ENCODE measurements at regions not wholly inside any gene's neighbourhood (a gene's known extent, or its start where the extent isn't known, plus 50 kb on each side); places are given as distances from the start of the nearest gene placed in this dataset.

- Histone ChIP-seq H3K4me1 (replicated peaks; ENCODE audit: insufficient read depth) (no peaks in the 10 kb centered on the region), H4K20me1 (ENCODE audit: insufficient read depth) (no peaks in the 10 kb centered on the region), H3K36me3 (ENCODE audit: low read depth) (no peaks in the 10 kb centered on the region), H3K4me3 (no peak overlapping the region), H3F3A (ENCODE audit: insufficient read depth, low read depth) (no peaks in the 10 kb centered on the region), H3K27me3 (ENCODE audit: insufficient read depth, low read depth) (no peaks in the 10 kb centered on the region), H3K9me2 (ENCODE audit: insufficient read depth) (no peaks in the 10 kb centered on the region), H3K4me2 (no peak overlapping the region), H3K79me2 (ENCODE audit: low read depth) (no peaks in the 10 kb centered on the region), H3K27ac (no peak overlapping the region), H2AFZ (no peak overlapping the region), H3K9me3 (ENCODE audit: insufficient read depth, low read depth) (no peaks in the 10 kb centered on the region)
- CTCF ChIA-PET = no interaction called here
- TF ChIP-seq CTCF (conservative IDR thresholded peaks at IDR 0.05) (no peak), EZH2 (IDR thresholded peaks at IDR 0.05; ENCODE audit: low read depth) (no peak)
- intact Hi-C loops (cut with micrococcal nuclease; ENCODE audit: unreplicated experiment) = no loop called here
- POLR2A ChIA-PET (ENCODE audit: unreplicated experiment) = no interaction called here
- no peak for DNase-seq
- no TSS peak for BruUV-seq (replicated peaks)
Measured at GRCh38 chr12:126572170-126572569, 1506.9 kb downstream of the AACS start.

- Histone ChIP-seq H2AFZ (no peak overlapping the region), H3K9me3 (ENCODE audit: insufficient read depth, low read depth) (0 out of 2 replicates have a peak, but pooled peaks cover 4% of the 10 kb centered on the region), H3K9me2 (ENCODE audit: insufficient read depth) (no peaks in the 10 kb centered on the region), H3K4me1 (replicated peaks; ENCODE audit: insufficient read depth) (0 out of 2 replicates have a peak, but pooled peaks cover 4% of the 10 kb centered on the region), H3K4me2 (no peak overlapping the region), H3K27me3 (ENCODE audit: insufficient read depth, low read depth) (no peaks in the 10 kb centered on the region), H3K27ac (no peak overlapping the region), H3K79me2 (ENCODE audit: low read depth) (no peaks in the 10 kb centered on the region), H3K4me3 (no peak overlapping the region), H4K20me1 (ENCODE audit: insufficient read depth) (no peaks in the 10 kb centered on the region), H3K36me3 (ENCODE audit: low read depth) (no peaks in the 10 kb centered on the region), H3F3A (ENCODE audit: insufficient read depth, low read depth) (no peaks in the 10 kb centered on the region)
- CTCF ChIA-PET = interaction anchor here (0.6 kb wide), 1 partner anchor 13 kb away, joined by 3 read pairs; no protein-coding TSS in a partner anchor
- intact Hi-C loops (cut with micrococcal nuclease; ENCODE audit: unreplicated experiment) = loop anchor here (2.0 to 5.0 kb wide), 2 partner anchors 89 to 244 kb away; no protein-coding TSS in a partner anchor
- no TSS peak for BruUV-seq (replicated peaks)
- POLR2A ChIA-PET (ENCODE audit: unreplicated experiment) = no interaction called here
- DNase-seq = no peak
- TF ChIP-seq CTCF (conservative IDR thresholded peaks at IDR 0.05) (no peak), EZH2 (IDR thresholded peaks at IDR 0.05; ENCODE audit: low read depth) (no peak)
Measured at GRCh38 chr12:126581655-126582054, 1516.4 kb downstream of the AACS start.

GRCh38 chr12:126582231-126582630 is 1517.0 kb downstream of the AACS start:
- TF ChIP-seq CTCF (conservative IDR thresholded peaks at IDR 0.05) = no peak
- TF ChIP-seq EZH2 (IDR thresholded peaks at IDR 0.05; ENCODE audit: low read depth) = no peak
- Histone ChIP-seq H3K36me3 (ENCODE audit: low read depth) (no peaks in the 10 kb centered on the region), H3K27me3 (ENCODE audit: insufficient read depth, low read depth) (no peaks in the 10 kb centered on the region), H3K79me2 (ENCODE audit: low read depth) (no peaks in the 10 kb centered on the region), H2AFZ (no peak overlapping the region), H4K20me1 (ENCODE audit: insufficient read depth) (no peaks in the 10 kb centered on the region), H3K9me2 (ENCODE audit: insufficient read depth) (no peaks in the 10 kb centered on the region), H3K4me1 (replicated peaks; ENCODE audit: insufficient read depth) (0 out of 2 replicates have a peak, but pooled peaks cover 4% of the 10 kb centered on the region), H3K9me3 (ENCODE audit: insufficient read depth, low read depth) (0 out of 2 replicates have a peak, but pooled peaks cover 4% of the 10 kb centered on the region), H3F3A (ENCODE audit: insufficient read depth, low read depth) (no peaks in the 10 kb centered on the region), H3K4me2 (peak overlapping the region; percentile 25), H3K27ac (no peak overlapping the region), H3K4me3 (no peak overlapping the region)
- BruUV-seq (replicated peaks) = no TSS peak
- peak; percentile 45 to 48 for DNase-seq
- POLR2A ChIA-PET (ENCODE audit: unreplicated experiment) = no interaction called here
- intact Hi-C loops (cut with micrococcal nuclease; ENCODE audit: unreplicated experiment) = loop anchor here (2.0 to 5.0 kb wide), 2 partner anchors 89 to 245 kb away; no protein-coding TSS in a partner anchor
- CTCF ChIA-PET = no interaction called here
